Embryonic facial prominence (tissue), 1 donor: ENCODE measurements at regions not wholly inside any gene's neighbourhood (a gene's known extent, or its start where the extent isn't known, plus 50 kb on each side); places are given as distances from the start of the nearest gene placed in this dataset.

Experiments
- DNase-seq: peaks from one replicate; pipeline ENCODE4 v3.0.0-alpha.2; 2016; ENCODE audit errors: extremely low spot score

DNA sequence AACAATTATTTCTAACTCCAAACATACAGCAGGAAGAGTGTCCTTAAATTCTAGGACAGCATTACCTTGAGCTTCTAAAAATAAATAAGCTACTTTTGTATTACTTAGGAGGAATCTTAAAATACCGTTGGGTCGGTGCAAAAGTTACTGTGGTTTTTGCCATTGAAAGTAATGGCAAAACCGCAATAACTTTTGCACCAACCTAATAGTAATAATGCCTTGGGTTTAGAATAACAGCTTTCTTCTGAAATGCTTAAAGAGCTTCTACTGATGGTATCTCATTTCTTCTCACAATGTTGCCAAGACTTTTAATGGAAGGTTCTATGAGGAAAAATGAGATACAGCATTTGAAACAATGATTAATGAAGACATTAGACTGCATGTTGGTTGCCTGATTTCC, 179.9 kb downstream of the SEC16B start:
- DNase-seq: no peak

- DNase-seq: no peak
Observed at GRCh38 chr1:177786176-177786745, 183.6 kb downstream of the SEC16B start.

GRCh38 chr1:177784936-177785335, 184.9 kb downstream of the SEC16B start:
- no peak for DNase-seq

DNA sequence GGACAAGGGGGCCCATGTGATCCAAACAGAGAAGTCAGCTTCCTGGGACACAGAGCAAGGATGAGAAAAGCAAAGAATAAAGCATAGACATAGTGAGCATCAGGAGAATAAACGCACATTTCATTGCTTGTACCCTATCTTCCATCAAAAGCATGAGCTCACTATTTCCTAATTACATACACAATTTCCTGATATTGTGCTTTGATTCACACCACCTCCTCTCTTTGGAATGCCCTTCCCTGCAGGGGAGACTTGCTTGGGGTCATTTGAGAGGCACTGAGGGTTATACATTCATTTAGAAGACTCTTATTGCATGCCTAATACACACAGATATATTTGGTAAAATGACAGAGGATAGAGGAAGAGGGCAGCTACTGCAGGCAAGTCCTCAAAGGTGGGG, 185.4 kb downstream of the SEC16B start:
- DNase-seq: no peak

GRCh38 chr1:177783051-177783450, 186.8 kb downstream of the SEC16B start:
- DNase-seq: no peak

- DNase-seq: peak; percentile 52
Observed at GRCh38 chr1:177780096-177780700, 189.7 kb downstream of the SEC16B start.

GRCh38 chr1:177779166-177779965, 190.5 kb downstream of the SEC16B start:
- DNase-seq: no peak

DNA sequence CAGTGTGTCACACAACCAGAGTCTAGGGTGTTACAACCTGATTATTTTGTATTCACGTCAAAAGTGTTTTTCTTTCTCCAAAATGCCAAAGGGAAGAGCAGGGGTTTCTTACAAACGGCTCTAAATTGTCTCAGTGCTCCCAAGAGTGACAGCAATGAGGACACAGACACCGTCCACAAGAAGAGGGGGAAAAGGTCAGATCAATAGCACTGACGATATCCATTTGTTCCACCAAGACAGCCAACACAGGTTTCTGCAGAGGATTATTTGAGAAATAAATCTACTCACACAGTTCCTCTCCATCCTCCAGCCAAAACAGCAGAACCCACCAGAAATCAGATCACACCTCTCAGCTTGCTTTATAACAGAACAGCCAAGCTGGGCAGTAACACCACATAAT, 193.9 kb downstream of the SEC16B start:
- DNase-seq: no peak

DNA sequence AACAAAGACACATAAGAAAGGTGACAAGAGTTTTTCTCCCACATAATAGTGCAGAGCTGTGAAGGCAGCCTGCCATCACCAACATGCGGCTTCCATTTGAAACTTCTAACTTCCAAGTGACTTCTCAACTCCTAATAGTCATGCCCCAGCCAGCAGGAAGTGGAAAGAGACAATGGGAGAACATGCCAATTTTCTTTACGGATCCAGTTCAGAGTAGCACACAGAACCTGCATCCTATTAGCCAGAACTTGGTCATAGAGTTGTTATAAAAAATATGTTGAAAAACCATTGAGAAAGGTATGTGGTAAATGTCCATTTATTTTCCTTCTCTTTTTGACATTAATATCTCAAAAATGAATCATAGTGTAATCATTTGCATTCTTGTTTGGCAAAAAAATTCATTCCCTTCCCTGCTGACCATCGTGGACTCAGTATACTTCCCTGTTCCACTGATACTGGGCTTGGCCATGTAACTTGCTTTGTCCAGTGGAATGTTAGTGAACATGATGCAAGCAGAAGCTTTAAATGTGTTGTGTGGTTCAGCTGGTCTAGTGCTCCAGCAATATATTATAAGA, 197.4 kb downstream of the SEC16B start:
- DNase-seq: no peak

DNA sequence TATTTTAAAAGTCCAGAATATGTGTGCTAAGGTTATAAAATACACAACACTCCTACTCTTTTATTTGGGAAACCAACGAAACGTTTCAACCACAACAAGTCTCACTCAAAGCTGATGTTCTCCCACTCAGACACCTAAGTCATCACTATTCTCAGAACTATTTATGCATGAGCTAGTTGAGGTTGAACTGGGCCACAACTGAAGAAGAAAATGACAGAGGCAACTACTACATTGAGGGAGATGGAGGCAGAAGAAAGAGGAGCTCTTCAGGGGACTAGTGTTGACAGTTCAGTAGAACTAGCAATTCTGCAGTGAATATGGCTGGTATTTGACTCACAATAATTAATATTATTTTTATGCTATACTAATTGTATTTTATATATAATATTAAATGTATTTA, 198.2 kb downstream of the SEC16B start:
- DNase-seq: no peak

DNA sequence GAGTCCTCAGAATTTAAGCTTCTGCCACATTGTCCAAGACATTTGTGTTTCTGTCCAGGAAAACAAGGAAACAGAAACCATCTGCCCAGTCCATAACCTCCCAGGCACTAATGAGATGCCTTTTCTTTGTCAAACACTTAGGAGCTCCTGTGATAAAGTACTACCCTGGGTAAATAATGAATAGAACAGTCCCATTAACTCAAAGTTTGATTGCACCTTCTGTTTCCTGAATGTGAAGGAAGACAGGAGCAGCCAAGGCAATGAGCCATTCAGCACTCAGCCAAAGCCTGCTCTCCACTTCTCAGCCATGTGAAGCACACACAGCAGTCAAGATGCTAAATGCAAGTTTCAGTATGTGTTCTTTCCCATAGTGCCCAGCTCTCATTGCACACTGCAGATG, 199.8 kb downstream of the SEC16B start:
- no peak for DNase-seq

- DNase-seq: no peak
Observed at GRCh38 chr1:177755851-177756560, 213.9 kb downstream of the SEC16B start.

- DNase-seq: no peak
Observed at GRCh38 chr1:177754603-177755002, 215.3 kb downstream of the SEC16B start.

DNA sequence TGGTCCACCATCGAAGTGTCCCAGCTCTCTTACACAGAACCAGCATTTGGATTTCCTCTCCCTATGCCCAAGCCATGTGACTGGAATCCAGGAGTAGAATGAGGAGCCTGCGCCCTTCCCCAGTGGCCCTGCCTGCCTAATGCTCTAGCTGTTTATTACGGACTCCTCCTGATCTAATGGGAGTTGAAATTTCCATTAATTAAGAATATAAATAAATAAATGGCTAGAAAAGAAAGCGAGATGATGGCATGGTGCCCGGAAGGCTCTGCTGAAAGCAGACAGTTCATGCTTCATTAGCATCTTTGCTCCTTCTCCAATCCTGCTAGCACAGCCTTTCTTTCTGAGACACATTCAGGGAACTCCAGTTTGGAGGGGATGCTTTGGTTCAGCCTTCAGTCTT, 216.2 kb downstream of the SEC16B start:
- no peak for DNase-seq

GRCh38 chr1:177748080-177748801, 221.6 kb downstream of the SEC16B start:
- DNase-seq: no peak

DNA sequence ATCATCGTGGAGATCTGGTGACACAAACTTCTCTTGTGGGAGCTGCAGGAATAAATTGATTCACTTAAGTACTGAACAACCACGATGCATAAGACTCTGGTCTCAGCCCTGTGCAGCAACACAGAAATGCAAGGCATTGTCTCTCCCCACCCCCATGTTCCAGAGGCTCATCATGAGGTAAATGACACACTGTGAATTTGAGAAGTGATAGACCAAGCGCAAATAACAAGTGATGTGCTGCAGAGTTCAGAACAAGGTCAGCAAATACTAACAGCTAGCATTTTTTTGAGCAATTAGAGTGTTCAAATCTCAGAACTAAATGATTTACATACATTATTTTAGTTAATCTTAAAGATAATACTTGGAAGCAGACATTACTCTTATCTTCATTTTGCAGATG, 223.7 kb downstream of the SEC16B start:
- DNase-seq: no peak

GRCh38 chr1:177744906-177745305, 225.0 kb downstream of the SEC16B start:
- DNase-seq: no peak

DNA sequence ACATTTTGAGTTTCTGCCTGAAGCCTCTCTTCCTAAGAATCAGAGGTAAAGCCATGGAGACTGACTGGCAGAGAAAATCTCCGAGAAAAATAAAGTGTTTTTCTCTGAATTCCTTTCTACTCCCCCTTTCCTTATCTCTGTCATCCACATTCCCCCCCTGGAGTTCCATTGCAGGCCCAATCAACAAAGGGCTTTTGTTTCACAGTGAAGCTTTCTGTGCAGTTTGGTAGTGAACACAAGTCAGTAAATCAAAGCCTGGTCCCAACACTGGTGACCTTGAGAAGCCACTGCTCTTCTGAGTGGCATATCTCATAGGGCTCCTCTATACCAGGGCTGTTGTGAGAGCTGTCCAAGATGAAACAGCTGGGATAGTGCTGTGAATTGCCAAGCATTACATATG, 228.4 kb downstream of the SEC16B start:
- no peak for DNase-seq

DNA sequence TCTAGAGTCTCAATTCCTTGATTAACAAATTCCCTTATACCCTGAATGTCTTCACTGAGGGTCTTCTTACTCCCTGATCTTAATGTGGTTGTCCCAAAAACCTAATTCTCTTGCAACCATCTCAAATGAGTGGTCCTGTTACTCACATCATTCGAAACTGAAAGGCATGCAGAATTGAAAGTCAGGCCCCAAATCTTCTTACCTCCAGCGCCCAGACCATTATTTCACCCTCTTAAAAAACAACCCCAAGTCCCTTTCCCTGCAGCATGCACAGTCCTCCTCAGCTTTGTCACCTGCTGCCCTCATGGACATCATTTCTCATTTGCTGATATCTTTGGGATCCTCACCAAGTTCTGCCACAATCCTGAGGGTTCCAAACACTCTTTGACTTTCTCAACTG, 230.1 kb downstream of the SEC16B start:
- no peak for DNase-seq

GRCh38 chr1:177737456-177737855, 232.4 kb downstream of the SEC16B start:
- no peak for DNase-seq

DNA sequence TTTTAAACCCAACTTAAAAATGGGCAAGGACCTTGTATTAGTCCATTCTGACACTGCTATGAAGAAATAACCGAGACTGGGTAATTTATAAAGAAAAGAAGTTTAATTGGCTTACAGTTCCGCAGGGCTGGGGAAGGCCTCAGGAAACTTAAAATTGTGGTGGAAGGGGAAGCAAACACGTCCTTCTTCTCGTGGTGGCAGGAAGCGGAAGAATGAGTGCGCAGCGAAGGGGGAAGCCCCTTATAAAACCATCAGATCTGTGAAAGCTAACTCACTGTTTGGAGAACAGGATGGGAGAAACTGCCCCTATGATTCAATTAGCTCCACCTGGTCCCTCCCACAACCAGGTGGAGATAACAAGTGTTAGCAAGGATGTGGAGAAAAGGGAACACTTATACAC, 237.7 kb downstream of the SEC16B start:
- DNase-seq: no peak

DNA sequence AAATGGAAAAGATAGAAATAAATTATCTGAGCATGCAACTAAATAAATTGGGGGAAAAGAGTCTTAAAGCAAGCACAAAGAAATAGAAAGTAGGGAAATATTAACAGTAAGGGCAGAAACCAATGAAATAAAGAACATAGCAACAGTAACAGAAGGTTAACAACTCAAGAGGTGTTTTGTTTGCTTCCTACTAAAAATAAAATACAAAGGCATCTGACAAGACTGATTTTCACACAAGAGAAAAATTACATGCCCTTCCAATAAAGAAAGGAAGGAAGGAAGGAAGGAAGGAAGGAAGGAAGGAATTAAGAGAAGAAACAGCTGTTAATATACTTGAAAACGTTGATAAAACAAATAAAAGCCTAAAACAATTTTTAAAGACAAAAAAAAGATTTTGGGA, 240.2 kb downstream of the SEC16B start:
- DNase-seq: no peak
